ENCODE measurements at regions not wholly inside any gene's neighbourhood (a gene's known extent, or its start where the extent isn't known, plus 50 kb on each side); places are given as distances from the start of the nearest gene placed in this dataset.
A peak's percentile ranks its signal among the peaks of the same experiment; 100 is the strongest.

DNA sequence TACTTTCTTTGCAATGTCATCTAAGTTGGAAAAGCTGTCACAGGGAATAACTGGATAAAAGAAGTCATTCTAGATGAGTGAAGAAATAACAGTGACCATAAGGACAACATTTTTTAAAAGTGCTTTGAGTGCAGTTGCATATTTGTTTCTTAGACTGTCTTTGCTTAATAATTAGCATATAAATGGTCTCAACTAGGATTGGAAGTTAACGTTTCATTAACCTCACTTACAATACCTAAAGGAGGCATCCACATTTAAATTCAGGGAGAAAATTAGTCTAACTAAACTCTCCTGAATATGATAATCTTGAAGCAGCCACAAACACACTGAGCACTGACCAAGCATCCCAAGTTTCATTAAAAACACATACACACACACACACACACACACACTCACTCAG lies 780.7 kb downstream of the PCDH18 start:
- no TSS peak for BruUV-seq (replicated peaks)
- Histone ChIP-seq H3K79me1 (ENCODE audit: low read depth in 1 of 2, low read length in 2 of 2) (no peaks in the 10 kb centered on the region), H3K56ac (ENCODE audit: extremely low read depth, insufficient read depth, low read length) (no peak overlapping the region), H3K4me2 (ENCODE audit: low read depth, low read length) (no peak overlapping the region), H4K5ac (ENCODE audit: low read depth, low read length) (no peak overlapping the region), H2AK5ac (ENCODE audit: low read depth, low read length) (no peak overlapping the region), H3K4ac (ENCODE audit: low read depth, low read length) (no peak overlapping the region), H3K9me3 (ENCODE audit: control insufficient read depth, insufficient read depth, low read length) (no peaks in the 10 kb centered on the region), H2BK20ac (ENCODE audit: low read depth, low read length) (no peak overlapping the region), H2BK120ac (ENCODE audit: low read depth, low read length) (no peak overlapping the region), H4K20me1 (ENCODE audit: insufficient read depth, low read length) (no peaks in the 10 kb centered on the region), H2BK15ac (ENCODE audit: low read depth, low read length) (no peak overlapping the region), H3K9ac (ENCODE audit: low read depth, low read length) (no peak overlapping the region), H3K9me1 (ENCODE audit: insufficient read depth, low read length) (peaks cover 6% of the 10 kb centered on the region; the same call in 1 of the 2 replicates), H3K23ac (ENCODE audit: low read depth, low read length) (no peak overlapping the region), H3K18ac (ENCODE audit: low read depth, low read length) (no peak overlapping the region; the same call in 1 of the 2 replicates), H3K27ac (ENCODE audit: insufficient read depth, low read length) (no peak overlapping the region), H4K8ac (ENCODE audit: low read depth in 2 of 2, low read length in 2 of 2) (no peak overlapping the region; a peak in 2 of 4 replicates), H2AFZ (replicated peaks; ENCODE audit: low read length, poor library complexity) (no peak overlapping the region), H3K4me3 (ENCODE audit: insufficient read depth, low read depth, low read length) (no peak overlapping the region), H2AK9ac (replicated peaks; ENCODE audit: low read depth, low read length, poor library complexity) (no peak overlapping the region), H3K36me3 (ENCODE audit: control insufficient read depth, insufficient read depth, low read length) (no peaks in the 10 kb centered on the region), H4K91ac (ENCODE audit: insufficient read depth, low read depth, low read length) (no peak overlapping the region), H3K27me3 (ENCODE audit: control insufficient read depth, insufficient read depth, low read length) (no peaks in the 10 kb centered on the region), H3K4me1 (ENCODE audit: control insufficient read depth, insufficient read depth, low read length) (peaks cover 3% of the 10 kb centered on the region; the same call in 1 of the 2 replicates), H3K14ac (replicated peaks; ENCODE audit: low read depth, low read length) (no peak overlapping the region; the same call in 1 of the 2 replicates), H2BK5ac (ENCODE audit: low read depth, low read length, poor library complexity, severe bottlenecking) (peak overlapping the region; percentile 30)
- dilution Hi-C loops (cut with HindIII; ENCODE audit: low sequenced_read_pairs, unreplicated experiment) = no loop called here
- in situ Hi-C loops (cut with MboI; ENCODE audit: low sequenced_read_pairs) = no loop called here
- ChIA-PET POLR2A (ENCODE audit: unreplicated experiment) (no interaction called here), CTCF (interaction anchor here (0.8 kb wide), 1 partner anchor 12 kb away, joined by 3 read pairs; no protein-coding TSS in a partner anchor)
- WGBS, 2 experiments (ENCODE audit: extremely low coverage in 2 of 2, insufficient read length in 1 of 2) = no CpG with 5 or more reads among the region's 1 CpG
- DNase-seq = peak; percentile 19
- no peak for TF ChIP-seq CEBPB (IDR thresholded peaks at IDR 0.05; ENCODE audit: low read depth, low read length)
- TF ChIP-seq MAFK (IDR thresholded peaks at IDR 0.05; ENCODE audit: low read depth, low read length) = no peak
- TF ChIP-seq, protein P1, sequence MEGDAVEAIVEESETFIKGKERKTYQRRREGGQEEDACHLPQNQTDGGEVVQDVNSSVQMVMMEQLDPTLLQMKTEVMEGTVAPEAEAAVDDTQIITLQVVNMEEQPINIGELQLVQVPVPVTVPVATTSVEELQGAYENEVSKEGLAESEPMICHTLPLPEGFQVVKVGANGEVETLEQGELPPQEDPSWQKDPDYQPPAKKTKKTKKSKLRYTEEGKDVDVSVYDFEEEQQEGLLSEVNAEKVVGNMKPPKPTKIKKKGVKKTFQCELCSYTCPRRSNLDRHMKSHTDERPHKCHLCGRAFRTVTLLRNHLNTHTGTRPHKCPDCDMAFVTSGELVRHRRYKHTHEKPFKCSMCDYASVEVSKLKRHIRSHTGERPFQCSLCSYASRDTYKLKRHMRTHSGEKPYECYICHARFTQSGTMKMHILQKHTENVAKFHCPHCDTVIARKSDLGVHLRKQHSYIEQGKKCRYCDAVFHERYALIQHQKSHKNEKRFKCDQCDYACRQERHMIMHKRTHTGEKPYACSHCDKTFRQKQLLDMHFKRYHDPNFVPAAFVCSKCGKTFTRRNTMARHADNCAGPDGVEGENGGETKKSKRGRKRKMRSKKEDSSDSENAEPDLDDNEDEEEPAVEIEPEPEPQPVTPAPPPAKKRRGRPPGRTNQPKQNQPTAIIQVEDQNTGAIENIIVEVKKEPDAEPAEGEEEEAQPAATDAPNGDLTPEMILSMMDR (conservative IDR thresholded peaks at IDR 0.05; ENCODE audit: low read depth, low read length) = no peak
- no peak for TF ChIP-seq ELK1 (IDR thresholded peaks at IDR 0.05; ENCODE audit: borderline replicate concordance, low read depth, low read length)
- TF ChIP-seq RFX5 (IDR thresholded peaks at IDR 0.05; ENCODE audit: low read depth, low read length) = no peak
- TF ChIP-seq RAD21 (IDR thresholded peaks at IDR 0.05; ENCODE audit: low read length) = no peak
- no peak for TF ChIP-seq RCOR1 (IDR thresholded peaks at IDR 0.05; ENCODE audit: insufficient replicate concordance, low read length)
- no peak for TF ChIP-seq SMC3 (IDR thresholded peaks at IDR 0.05; ENCODE audit: low read depth, low read length)
- no peak for TF ChIP-seq NFE2L2 (IDR thresholded peaks at IDR 0.05; ENCODE audit: low read depth, low read length)
- TF ChIP-seq POLR2A (IDR thresholded peaks at IDR 0.05; ENCODE audit: low read depth, low read length) = no peak
- no peak for TF ChIP-seq FOS (IDR thresholded peaks at IDR 0.05; ENCODE audit: low read depth, low read length)
- no peak for TF ChIP-seq MXI1 (IDR thresholded peaks at IDR 0.05; ENCODE audit: borderline replicate concordance, low read depth, low read length)
- no peak for TF ChIP-seq MAZ (IDR thresholded peaks at IDR 0.05; ENCODE audit: borderline replicate concordance, low read depth, low read length)
- TF ChIP-seq BHLHE40 (IDR thresholded peaks at IDR 0.05; ENCODE audit: low read depth, low read length) = no peak
- intact Hi-C loops (cut with micrococcal nuclease) = no loop called here
- ATAC-seq (ENCODE audit: low read depth) = no peak

All from IMR-90 (cell line).